KOPT-K1 (cell line): ENCODE measurements at regions not wholly inside any gene's neighbourhood (a gene's known extent, or its start where the extent isn't known, plus 50 kb on each side); places are given as distances from the start of the nearest gene placed in this dataset.

Experiments used
- H3K27ac ChIP-seq: fragments of 200-600 bp; sonication (generic); 2 replicates; pipeline ENCODE4 v1.5.1; 2016; ENCODE audit warnings: antibody characterized with exemption, mild to moderate bottlenecking, low read depth, low read length; ENCODE audit not compliant: poor library complexity, severe bottlenecking
- H3K36me3 ChIP-seq: fragments of 200-600 bp; sonication (generic); 2 replicates; pipeline ENCODE4 v1.5.1; 2017; ENCODE audit warnings: antibody characterized with exemption, mild to moderate bottlenecking, low read length, moderate library complexity; ENCODE audit not compliant: insufficient read depth
- H3K9me3 ChIP-seq: fragments of 200-600 bp; sonication (generic); 2 replicates; pipeline ENCODE4 v1.5.1; 2017; ENCODE audit warnings: antibody characterized with exemption, low read length, mild to moderate bottlenecking; ENCODE audit not compliant: insufficient read depth, poor library complexity, severe bottlenecking

DNA sequence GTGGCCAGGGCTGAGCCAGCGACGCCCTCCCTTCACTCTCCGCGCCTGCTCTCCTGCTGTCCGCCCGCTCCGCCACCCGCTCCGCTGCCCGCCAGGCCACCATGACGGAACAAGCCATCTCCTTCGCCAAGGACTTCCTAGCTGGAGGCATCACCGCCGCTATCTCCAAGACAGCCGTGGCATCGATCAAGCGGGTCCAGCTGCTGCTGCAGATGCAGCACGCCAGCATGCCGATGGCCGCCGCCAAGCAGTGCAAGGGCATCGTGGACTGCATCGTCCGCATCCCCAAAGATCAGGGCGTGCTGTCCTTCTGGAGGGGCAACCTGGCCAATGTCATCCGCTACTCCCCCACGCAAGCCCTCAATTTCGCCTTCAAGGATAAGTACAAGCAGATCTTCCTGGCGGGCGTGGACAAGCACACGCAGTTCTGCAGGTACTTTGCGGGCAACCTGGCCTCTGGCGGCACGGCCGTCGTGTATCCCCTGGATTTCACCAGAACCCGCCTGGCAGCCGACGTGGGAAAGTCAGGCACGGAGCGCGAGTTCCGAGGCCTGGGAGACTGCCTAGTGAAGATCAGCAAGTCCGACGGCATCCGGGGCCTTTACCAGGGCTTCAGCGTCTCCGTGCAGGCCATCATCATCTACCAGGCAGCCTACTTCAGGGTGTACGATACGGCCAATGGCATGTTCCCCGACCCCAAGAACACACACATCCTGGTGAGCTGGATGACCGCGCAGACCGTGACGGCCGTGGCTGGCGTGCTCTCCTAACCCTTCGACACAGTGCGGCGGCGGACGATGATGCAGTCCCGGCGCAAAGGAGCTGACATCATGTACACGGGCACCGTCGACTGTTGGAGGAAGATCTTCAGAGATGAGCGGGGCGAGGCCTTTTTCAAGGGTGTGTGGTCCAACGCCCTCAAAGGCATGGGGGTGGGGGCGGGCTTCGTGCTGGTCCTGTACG is 1130.4 kb upstream of the ACO1 start:
- peaks cover 6% of the 10 kb centered on the region for H3K9me3 ChIP-seq
- H3K36me3 ChIP-seq: no peaks in the 10 kb centered on the region
- no peak overlapping the region for H3K27ac ChIP-seq

DNA sequence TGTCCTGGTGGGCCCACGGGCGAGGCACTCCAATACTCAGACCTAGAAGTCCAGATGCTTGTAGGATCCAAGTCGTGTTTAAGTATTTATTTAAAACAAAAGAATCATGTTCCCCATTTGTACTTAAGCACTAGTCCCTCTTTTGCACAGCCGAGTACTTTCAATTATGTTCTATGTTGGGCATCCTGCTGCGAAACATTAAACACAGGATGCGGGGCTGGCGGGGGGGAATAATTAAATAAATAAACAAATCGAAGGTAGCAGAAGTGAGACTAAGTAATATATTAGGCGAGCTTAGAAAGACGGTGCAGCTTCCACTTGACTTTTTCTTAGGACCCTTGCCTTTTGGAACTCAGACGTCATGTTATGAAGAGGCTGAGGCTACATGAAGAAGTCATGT is 1129.2 kb upstream of the ACO1 start:
- no peak overlapping the region for H3K27ac ChIP-seq
- no peaks in the 10 kb centered on the region for H3K36me3 ChIP-seq
- H3K9me3 ChIP-seq: peaks cover 6% of the 10 kb centered on the region

DNA sequence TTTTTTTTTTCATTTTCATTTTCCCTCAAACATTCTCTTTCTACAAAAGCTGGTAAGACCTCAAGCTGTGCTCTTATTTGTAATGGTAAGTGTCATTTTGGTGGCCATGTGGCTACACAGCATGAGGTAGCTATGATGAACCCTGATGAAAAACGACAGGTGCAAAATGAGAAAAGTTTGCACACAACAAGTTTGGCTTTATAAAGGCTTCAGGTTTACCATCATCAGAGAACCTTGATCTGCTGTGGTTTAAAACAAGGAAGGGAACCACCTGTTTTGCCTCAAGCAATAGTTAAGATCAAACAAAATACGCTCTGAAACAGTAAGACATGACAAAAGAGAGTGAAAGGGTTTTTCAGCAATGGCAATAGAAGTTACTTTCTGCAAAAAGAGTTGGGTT is 1124.6 kb upstream of the ACO1 start:
- H3K27ac ChIP-seq: no peak overlapping the region
- no peaks in the 10 kb centered on the region for H3K9me3 ChIP-seq
- H3K36me3 ChIP-seq: no peaks in the 10 kb centered on the region

DNA sequence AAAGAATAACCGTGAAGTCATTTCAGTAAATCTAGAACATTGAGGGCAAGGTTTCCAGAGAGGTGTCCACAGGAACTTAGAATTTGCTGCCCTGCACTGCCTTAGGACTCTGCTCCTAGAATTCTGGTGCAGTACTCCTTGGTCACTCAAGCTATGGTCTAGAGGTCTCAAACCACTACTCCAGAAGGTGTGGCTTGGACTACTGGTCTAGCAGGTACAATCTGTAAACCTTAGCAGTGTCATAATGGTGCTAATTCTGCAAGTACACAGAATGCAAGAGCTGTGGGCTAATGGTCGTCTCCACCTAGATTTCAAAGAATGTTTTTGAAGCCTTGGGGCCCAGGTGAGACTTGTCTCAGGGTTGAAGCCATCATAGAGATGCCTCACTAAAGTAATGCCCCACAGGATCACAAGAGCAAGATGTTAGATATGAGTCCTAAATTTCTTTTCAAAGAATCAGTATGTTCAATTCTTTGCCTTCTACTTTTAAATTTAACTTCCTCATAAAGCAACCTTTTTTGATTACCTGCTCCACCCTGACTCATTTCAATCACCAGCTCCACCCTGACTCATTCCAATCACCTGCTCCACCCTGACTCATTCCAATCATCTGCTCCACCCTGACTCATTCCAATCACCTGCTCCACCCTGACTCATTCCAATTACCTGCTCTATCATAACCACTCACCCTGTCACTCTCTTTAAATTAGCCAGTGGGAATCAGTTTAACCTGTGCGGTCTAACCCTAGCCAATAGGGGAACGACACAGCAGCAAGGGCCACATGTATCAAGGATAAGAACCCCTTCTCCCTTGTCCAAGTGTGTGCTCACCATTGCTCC is 1111.8 kb upstream of the ACO1 start:
- Histone ChIP-seq H3K9me3 (no peaks in the 10 kb centered on the region), H3K27ac (no peak overlapping the region), H3K36me3 (no peaks in the 10 kb centered on the region)

DNA sequence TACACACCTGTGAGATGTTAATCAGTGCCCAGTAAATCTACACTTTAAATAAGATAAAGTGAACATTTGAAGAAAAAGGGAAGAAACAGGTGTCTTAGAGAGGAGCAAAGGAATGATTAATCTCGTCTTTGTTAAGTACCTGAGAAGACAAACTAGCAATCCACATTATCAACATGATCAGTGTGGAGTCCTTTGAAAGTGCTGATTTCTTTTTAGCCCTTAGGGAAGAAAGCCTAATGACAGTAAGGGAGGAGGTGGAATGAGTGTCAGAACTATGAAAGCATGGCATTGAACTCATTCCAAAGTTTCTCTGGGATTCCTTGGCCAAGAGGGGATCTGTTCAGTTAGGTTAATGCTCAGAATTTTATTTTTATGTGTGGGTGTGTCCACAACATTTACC is 1109.0 kb upstream of the ACO1 start:
- no peaks in the 10 kb centered on the region for H3K9me3 ChIP-seq
- H3K36me3 ChIP-seq: no peaks in the 10 kb centered on the region
- no peak overlapping the region for H3K27ac ChIP-seq

DNA sequence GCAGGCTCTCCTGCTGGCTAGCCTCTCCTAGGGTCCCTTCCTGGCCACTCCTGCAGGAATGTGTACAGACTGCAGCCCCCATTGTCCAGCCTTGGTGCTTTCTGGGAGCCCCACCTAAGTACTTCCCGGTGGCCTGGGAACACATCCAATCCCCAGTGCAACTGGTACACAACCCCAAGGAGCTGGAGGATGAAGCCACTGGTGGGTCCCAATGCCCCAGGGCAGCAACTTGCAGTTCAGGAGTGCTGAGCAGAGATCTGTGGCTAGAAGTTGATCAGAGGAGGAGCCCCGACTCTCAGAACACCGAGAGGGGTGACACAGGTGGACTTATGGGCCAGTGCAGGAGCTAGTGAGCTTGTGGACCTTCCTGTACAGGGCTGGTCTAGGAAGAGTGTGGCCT is 1093.7 kb upstream of the ACO1 start:
- Histone ChIP-seq H3K36me3 (no peaks in the 10 kb centered on the region), H3K27ac (no peak overlapping the region), H3K9me3 (no peaks in the 10 kb centered on the region)

DNA sequence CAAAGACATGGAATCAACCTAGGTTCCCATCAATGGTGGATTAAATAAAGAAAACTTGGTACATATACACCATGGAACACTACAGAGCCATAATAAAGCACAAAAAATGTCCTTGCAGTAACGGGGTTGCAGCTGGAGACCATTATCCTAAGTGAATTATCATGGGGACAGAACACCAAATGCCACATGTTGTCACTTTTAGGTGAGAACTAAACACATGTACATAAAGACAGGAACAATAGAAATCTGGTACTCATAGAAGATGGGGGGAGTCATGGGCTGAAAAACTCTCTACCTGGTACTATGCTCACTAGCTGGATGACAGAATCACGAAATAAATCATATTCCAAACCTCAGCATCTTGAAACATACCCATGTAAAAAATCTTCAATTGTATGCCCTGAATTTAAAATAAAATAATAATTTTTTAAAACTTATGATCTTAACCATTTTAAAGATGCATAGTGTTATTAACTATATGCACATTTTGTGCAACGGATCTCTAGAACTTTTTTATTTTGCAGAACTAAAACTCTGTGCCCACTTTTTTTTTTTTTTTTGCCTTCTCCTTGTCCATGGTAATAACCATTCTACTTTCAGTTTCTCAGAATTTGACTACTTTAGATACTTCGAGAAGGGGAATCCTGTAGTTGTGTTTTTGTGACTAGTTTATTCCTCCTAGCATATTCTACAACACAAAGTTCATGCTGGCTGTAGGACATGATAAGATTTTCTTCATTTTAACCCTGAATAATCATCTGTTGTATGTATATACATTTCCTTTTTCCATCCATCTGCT is 1081.6 kb upstream of the ACO1 start:
- no peak overlapping the region for H3K27ac ChIP-seq
- H3K9me3 ChIP-seq: no peaks in the 10 kb centered on the region
- H3K36me3 ChIP-seq: no peaks in the 10 kb centered on the region

DNA sequence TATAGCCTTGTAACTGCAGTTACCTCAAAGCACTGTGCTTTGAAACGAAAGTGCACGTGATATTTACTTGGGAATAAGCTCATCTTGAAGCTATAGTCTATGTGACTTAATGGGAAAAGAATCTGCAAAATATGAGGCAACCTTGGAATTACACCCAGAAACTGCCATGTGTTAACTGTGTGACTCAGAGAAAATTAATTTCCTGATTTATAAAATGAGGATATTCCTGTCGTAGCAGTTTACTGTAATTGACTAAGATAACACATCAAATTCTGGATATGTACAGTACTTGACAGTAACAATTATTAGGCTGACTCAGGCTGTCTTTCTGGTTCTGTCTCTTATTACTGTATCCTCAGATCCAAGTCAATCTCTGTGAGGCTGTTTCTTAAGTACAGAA is 1079.9 kb upstream of the ACO1 start:
- H3K36me3 ChIP-seq: no peaks in the 10 kb centered on the region
- no peaks in the 10 kb centered on the region for H3K9me3 ChIP-seq
- H3K27ac ChIP-seq: no peak overlapping the region

DNA sequence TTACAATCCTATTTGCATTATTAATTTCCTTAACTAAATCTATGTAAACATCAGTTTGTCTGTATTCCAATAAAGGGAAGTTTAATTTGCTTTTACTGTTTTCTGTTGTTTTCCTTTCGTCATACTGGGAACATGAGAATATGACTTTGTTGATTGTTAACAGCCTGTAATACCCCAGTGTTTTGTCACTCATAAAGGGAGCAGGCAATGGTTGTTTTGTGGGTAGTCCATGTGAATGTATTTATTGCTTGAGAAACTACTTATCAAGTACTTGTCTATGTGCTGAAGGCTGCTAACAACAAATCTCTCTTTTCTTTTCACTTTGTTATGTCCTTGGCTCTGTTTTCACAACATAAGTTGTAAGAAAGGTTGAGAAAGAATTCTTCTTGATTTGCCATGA is 1070.2 kb upstream of the ACO1 start:
- Histone ChIP-seq H3K27ac (no peak overlapping the region), H3K36me3 (no peaks in the 10 kb centered on the region), H3K9me3 (no peaks in the 10 kb centered on the region)

DNA sequence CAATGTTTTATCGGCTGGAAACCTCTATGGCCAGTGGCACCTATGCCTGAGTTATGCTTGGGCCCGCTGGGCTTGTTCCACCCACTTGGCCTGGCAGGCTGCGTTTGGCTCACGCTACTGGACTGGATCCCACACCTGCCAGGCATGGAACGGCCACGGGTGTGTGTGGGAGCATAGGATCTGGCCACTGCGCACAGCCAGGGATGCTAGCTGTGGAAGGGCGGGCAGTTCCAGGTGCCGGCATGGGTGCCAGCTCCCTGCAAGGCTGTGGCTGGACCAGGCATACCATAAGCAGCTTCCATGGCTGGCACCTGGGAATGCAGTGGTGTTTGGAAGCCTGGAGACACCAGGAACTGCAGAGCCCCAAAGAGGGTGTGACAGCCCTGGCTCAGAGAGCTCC is 1063.9 kb upstream of the ACO1 start:
- no peak overlapping the region for H3K27ac ChIP-seq
- no peaks in the 10 kb centered on the region for H3K36me3 ChIP-seq
- H3K9me3 ChIP-seq: no peaks in the 10 kb centered on the region

DNA sequence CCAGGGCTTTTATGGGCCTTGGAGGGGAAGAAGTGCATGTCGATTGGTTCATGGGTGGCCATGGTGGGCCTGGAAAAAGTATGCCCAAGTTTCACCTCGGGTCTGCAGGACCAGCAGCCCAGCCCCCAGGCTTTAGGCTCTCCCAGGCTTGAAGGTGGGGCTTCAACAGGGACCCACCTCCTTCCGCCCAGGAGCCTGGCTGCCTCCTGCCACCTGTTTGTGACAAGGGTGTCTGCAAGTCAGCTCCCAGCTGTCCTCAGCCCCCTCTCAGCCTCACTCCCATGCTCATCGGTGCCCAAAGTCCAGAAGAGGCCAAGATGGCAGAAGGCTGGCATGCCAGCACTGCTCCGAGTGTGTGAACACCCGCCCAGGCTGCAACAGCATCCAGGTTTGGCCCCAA is 1063.2 kb upstream of the ACO1 start:
- Histone ChIP-seq H3K36me3 (no peaks in the 10 kb centered on the region), H3K9me3 (no peaks in the 10 kb centered on the region), H3K27ac (no peak overlapping the region)

DNA sequence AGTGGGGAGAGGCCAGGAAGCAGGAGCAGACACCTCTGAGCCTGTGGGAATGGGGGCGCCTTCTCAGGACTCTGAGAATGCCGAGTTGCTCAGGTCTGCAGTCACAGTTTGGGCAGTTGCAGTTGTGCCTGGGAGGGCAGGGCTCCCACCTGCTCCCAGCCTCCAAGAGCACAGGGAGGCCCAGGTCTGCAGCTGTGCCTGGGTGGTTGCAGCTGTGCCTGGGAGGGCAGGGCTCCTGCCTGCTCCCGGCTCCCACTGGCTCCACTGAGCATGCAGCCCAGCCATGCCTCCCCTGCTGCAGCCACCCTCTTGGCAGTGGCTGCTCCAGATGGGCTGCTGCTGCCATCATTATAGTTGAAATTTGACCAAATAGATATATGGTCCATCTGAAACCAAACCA is 1062.8 kb upstream of the ACO1 start:
- Histone ChIP-seq H3K27ac (no peak overlapping the region), H3K9me3 (no peaks in the 10 kb centered on the region), H3K36me3 (no peaks in the 10 kb centered on the region)

DNA sequence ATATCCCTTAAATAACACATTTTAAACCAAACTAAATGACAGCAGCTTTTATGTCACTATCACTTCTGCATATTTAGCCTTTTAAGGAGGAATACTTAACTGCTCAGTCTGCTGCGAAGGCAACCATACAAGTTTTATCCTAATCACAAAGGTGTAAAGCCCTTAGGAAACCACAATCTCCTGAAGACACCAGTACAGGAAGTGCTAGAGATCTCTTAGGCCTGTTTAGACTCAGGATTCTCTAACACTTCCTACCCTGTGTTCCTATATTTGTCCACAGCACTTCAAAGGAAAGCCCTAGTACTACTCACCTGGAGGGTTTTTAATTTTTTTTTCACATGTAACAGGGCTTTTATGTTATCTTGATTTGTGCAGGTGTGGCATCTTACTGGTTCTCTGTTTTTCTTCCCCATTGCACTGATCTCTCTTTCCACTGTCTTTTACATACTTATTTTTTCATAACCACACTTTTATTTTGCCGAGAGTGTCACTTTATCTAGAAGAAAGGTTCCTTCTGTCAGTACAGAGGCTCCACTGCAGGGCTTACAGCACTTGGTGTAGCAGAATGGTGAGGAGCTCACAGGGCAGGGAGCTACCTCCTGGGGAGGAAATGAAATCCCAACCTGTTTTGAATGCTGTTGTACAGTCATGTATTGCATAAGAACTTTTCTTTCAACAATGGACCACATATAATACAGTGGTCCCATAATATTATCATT is 1060.6 kb upstream of the ACO1 start:
- no peaks in the 10 kb centered on the region for H3K9me3 ChIP-seq
- no peak overlapping the region for H3K27ac ChIP-seq
- no peaks in the 10 kb centered on the region for H3K36me3 ChIP-seq

DNA sequence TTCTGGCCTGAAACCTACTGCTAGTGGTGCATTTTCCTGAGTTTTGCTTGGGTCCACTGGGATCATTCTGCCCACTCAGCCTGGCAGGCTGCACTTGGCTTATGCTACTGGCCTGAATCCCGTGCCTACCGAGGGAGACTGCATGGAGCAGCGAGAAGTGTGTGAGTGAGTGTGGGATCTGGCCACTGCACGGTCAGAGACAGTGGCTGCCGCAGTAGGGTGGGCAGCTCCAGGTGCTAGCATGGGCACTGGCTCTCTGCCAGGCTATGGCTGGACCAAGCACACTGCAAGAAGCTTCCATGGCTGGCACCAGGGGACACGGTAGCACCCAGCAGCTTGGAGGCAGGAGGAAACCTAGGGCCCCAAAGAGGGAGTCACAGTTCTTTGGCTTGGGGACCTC is 1058.7 kb upstream of the ACO1 start:
- Histone ChIP-seq H3K36me3 (no peaks in the 10 kb centered on the region), H3K27ac (no peak overlapping the region), H3K9me3 (no peaks in the 10 kb centered on the region)
